Activated effector memory CD4-positive, alpha-beta T cell treated with Interleukin-2 at 50 U/mL for 16 hours (primary cell): ENCODE measurements at regions not wholly inside any gene's neighbourhood (a gene's known extent, or its start where the extent isn't known, plus 50 kb on each side); places are given as distances from the start of the nearest gene placed in this dataset.

ENCODE experiments used
- DNase-seq: peaks from one replicate; pipeline ENCODE4 v3.0.0-alpha.2; 2020

GRCh38 chr11:81496601-81497000 lies 1237.1 kb downstream of the FAM181B start:
- no peak for DNase-seq

- no peak for DNase-seq
Measured at GRCh38 chr11:81495699-81496292, 1237.9 kb downstream of the FAM181B start.

- no peak for DNase-seq
Measured at GRCh38 chr11:81494431-81494830, 1239.2 kb downstream of the FAM181B start.

- no peak for DNase-seq
Measured at GRCh38 chr11:81492923-81493445, 1240.7 kb downstream of the FAM181B start.

- DNase-seq = no peak
Measured at GRCh38 chr11:81487109-81487508, 1246.6 kb downstream of the FAM181B start.

GRCh38 chr11:81484196-81484595 lies 1249.5 kb downstream of the FAM181B start:
- DNase-seq = no peak

- no peak for DNase-seq
Measured at GRCh38 chr11:81477277-81477676, 1256.4 kb downstream of the FAM181B start.

- DNase-seq = no peak
Measured at GRCh38 chr11:81476345-81476744, 1257.3 kb downstream of the FAM181B start.

- no peak for DNase-seq
Measured at GRCh38 chr11:81472646-81473045, 1261.0 kb downstream of the FAM181B start.

- no peak for DNase-seq
Measured at GRCh38 chr11:81470446-81470845, 1263.2 kb downstream of the FAM181B start.

GRCh38 chr11:81459766-81460306 lies 1273.8 kb downstream of the FAM181B start:
- no peak for DNase-seq

- no peak for DNase-seq
Measured at GRCh38 chr11:81449588-81450156, 1284.0 kb downstream of the FAM181B start.

GRCh38 chr11:81444297-81444696 lies 1289.4 kb downstream of the FAM181B start:
- no peak for DNase-seq

GRCh38 chr11:81432333-81432732 lies 1301.3 kb downstream of the FAM181B start:
- no peak for DNase-seq

- DNase-seq = no peak
Measured at GRCh38 chr11:81424822-81425221, 1308.8 kb downstream of the FAM181B start.

GRCh38 chr11:81422402-81422801 lies 1311.3 kb downstream of the FAM181B start:
- DNase-seq = no peak

GRCh38 chr11:81421251-81421860 lies 1312.3 kb downstream of the FAM181B start:
- no peak for DNase-seq

- DNase-seq = no peak
Measured at GRCh38 chr11:81420668-81421250, 1312.9 kb downstream of the FAM181B start.

GRCh38 chr11:81397316-81397715 lies 1336.3 kb downstream of the FAM181B start:
- DNase-seq = no peak

- DNase-seq = no peak
Measured at GRCh38 chr11:81394311-81394710, 1339.4 kb downstream of the FAM181B start.

- DNase-seq = no peak
Measured at GRCh38 chr11:81388326-81388725, 1345.3 kb downstream of the FAM181B start.

GRCh38 chr11:81380395-81380794 lies 1353.3 kb downstream of the FAM181B start:
- no peak for DNase-seq

GRCh38 chr11:81377418-81377817 lies 1356.2 kb downstream of the FAM181B start:
- DNase-seq = no peak

- no peak for DNase-seq
Measured at GRCh38 chr11:81373986-81374385, 1359.7 kb downstream of the FAM181B start.
